GM12873 (cell line): ENCODE measurements at regions not wholly inside any gene's neighbourhood (a gene's known extent, or its start where the extent isn't known, plus 50 kb on each side); places are given as distances from the start of the nearest gene placed in this dataset.

Experiments
- CTCF ChIP-seq: IDR thresholded peaks from 2 replicates; pipeline ENCODE4 v1.5.1; 2012; ENCODE audit warnings: low read depth, mild to moderate bottlenecking, moderate library complexity, low read length, control low read depth; ENCODE audit not compliant: insufficient read depth; ENCODE audit errors: missing control alignments

- TF ChIP-seq CTCF = no peak
Observed at GRCh38 chr17:5797447-5798050, 213.2 kb upstream of the NLRP1 start.

- TF ChIP-seq CTCF = no peak
Observed at GRCh38 chr17:5798094-5798493, 213.8 kb upstream of the NLRP1 start.

GRCh38 chr17:5800131-5800530, 215.8 kb upstream of the NLRP1 start:
- no peak for TF ChIP-seq CTCF

GRCh38 chr17:5800646-5801045, 216.3 kb upstream of the NLRP1 start:
- no peak for TF ChIP-seq CTCF

- TF ChIP-seq CTCF = no peak
Observed at GRCh38 chr17:5804251-5804650, 219.9 kb upstream of the NLRP1 start.

- TF ChIP-seq CTCF = no peak
Observed at GRCh38 chr17:5809056-5809455, 224.7 kb upstream of the NLRP1 start.

- TF ChIP-seq CTCF = no peak
Observed at GRCh38 chr17:5809580-5810188, 225.4 kb upstream of the NLRP1 start.
